NB4 (cell line): ENCODE measurements at regions not wholly inside any gene's neighbourhood (a gene's known extent, or its start where the extent isn't known, plus 50 kb on each side); places are given as distances from the start of the nearest gene placed in this dataset.

Experiments used
- DNase-seq: peaks from one replicate; pipeline ENCODE4 v3.0.0; 2010; ENCODE audit warnings: low read depth
- H3K4me3 ChIP-seq: one replicate; pipeline ENCODE4 v1.5.1; 2011; ENCODE audit warnings: mild to moderate bottlenecking, low read depth, low read length, moderate library complexity
- MYC ChIP-seq: IDR thresholded peaks from 2 replicates; pipeline ENCODE4 v1.6.1; 2011; ENCODE audit warnings: low read depth, low read length
- POLR2A ChIP-seq: IDR thresholded peaks from 2 replicates; pipeline ENCODE4 v1.6.1; 2011; ENCODE audit warnings: mild to moderate bottlenecking; ENCODE audit not compliant: insufficient read length; ENCODE audit errors: extremely low read depth
- TF ChIP-seq, protein P1 (sequence below): IDR thresholded peaks from 2 replicates; pipeline ENCODE4 v1.6.1; 2011; ENCODE audit warnings: low read depth, low read length
- TF ChIP-seq, protein P2 (sequence below): IDR thresholded peaks from one replicate; pipeline ENCODE4 v1.5.1; 2012; ENCODE audit warnings: low read depth, low read length

DNA sequence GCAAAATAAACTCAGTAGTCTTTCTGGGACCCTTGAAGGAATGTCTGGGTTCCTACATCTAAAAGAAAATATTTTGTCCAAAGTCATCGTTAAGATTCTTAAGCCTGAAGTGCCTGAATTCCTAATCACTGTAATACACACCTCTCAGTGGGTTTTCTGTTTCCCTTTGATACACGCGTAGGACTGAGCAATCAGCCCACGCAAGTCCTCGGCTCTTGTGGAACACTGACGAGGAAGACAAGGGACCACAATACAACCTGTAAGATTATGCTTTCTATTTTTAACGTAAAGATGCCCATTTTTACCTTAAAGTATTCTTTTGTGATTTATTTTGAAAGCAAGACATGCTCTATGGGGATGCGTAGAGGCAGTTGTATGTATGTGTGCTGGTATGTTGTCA, 472.8 kb upstream of the CELF2 start:
- TF ChIP-seq POLR2A (no peak), MYC (no peak)
- TF ChIP-seq, protein P1, sequence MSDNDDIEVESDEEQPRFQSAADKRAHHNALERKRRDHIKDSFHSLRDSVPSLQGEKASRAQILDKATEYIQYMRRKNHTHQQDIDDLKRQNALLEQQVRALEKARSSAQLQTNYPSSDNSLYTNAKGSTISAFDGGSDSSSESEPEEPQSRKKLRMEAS: no peak
- no peak for DNase-seq
- H3K4me3 ChIP-seq: no peak overlapping the region

GRCh38 chr10:10545771-10546170, 471.9 kb upstream of the CELF2 start:
- TF ChIP-seq MYC (no peak), POLR2A (no peak)
- TF ChIP-seq, protein P1: no peak
- TF ChIP-seq, protein P2, sequence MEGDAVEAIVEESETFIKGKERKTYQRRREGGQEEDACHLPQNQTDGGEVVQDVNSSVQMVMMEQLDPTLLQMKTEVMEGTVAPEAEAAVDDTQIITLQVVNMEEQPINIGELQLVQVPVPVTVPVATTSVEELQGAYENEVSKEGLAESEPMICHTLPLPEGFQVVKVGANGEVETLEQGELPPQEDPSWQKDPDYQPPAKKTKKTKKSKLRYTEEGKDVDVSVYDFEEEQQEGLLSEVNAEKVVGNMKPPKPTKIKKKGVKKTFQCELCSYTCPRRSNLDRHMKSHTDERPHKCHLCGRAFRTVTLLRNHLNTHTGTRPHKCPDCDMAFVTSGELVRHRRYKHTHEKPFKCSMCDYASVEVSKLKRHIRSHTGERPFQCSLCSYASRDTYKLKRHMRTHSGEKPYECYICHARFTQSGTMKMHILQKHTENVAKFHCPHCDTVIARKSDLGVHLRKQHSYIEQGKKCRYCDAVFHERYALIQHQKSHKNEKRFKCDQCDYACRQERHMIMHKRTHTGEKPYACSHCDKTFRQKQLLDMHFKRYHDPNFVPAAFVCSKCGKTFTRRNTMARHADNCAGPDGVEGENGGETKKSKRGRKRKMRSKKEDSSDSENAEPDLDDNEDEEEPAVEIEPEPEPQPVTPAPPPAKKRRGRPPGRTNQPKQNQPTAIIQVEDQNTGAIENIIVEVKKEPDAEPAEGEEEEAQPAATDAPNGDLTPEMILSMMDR: no peak
- no peak for DNase-seq
- H3K4me3 ChIP-seq: no peak overlapping the region

- DNase-seq: no peak
Observed at GRCh38 chr10:10551596-10552301, 465.9 kb upstream of the CELF2 start.

GRCh38 chr10:10552948-10553347, 464.7 kb upstream of the CELF2 start:
- no peak overlapping the region for H3K4me3 ChIP-seq
- DNase-seq: no peak
- TF ChIP-seq, protein P1: no peak
- TF ChIP-seq, protein P2: no peak
- TF ChIP-seq POLR2A (no peak), MYC (no peak)

More at GRCh38 chr10:10551596-10552301, 465.9 kb upstream of the CELF2 start:
- TF ChIP-seq, protein P1: no peak
- TF ChIP-seq POLR2A: no peak
- no peak for TF ChIP-seq MYC
- TF ChIP-seq, protein P2: no peak
- H3K4me3 ChIP-seq: no peak overlapping the region

- no peak overlapping the region for H3K4me3 ChIP-seq
- no peak for DNase-seq
- no peak for TF ChIP-seq POLR2A
Observed at GRCh38 chr10:10564081-10564794, 453.4 kb upstream of the CELF2 start.

DNA sequence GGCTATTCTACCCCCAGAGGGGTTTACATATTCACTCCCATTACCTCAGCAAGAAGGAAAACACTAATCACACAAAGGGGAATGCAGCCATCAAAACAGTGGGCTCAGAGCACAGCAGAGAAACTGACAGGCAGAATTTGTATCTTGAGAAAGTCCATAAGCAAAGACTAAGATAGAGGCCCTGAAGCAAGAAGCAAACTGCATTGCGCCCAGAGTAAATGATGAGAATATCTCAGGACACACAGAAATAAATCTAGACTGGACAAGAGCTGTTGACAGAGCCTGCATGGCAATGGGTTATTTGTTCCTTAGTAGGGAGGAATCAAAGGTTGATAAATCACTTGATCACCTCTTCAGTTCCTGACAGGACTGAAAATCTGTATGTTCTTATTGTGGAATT, 440.7 kb upstream of the CELF2 start:
- no peak for DNase-seq
- TF ChIP-seq, protein P1: no peak
- TF ChIP-seq, protein P2: no peak
- TF ChIP-seq POLR2A (no peak), MYC (no peak)
- H3K4me3 ChIP-seq: no peak overlapping the region
